ENCODE measurements at regions not wholly inside any gene's neighbourhood (a gene's known extent, or its start where the extent isn't known, plus 50 kb on each side); places are given as distances from the start of the nearest gene placed in this dataset.

DNA sequence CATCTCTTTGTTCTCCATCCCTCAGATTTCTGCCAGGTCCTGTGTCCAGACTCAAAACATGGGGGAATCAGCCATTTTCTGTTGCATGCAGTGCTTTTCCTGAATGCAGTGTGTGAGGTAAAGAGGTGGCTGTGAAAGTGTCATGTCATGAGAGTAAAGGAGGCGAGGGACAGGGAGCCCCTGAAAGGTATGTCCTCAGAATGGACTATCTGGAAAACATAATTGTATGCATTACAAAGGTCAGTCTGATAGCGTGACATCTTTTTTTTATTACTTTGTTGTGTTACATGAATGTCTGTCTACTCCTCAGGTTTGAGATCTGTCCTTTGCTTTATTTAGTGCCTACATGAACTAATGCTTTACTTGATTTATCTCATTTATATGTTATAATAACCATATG lies 239.1 kb downstream of the MAN2A1 start:
- no peak for TF ChIP-seq POLR2A (IDR thresholded peaks at IDR 0.05)
- TF ChIP-seq, protein P1, sequence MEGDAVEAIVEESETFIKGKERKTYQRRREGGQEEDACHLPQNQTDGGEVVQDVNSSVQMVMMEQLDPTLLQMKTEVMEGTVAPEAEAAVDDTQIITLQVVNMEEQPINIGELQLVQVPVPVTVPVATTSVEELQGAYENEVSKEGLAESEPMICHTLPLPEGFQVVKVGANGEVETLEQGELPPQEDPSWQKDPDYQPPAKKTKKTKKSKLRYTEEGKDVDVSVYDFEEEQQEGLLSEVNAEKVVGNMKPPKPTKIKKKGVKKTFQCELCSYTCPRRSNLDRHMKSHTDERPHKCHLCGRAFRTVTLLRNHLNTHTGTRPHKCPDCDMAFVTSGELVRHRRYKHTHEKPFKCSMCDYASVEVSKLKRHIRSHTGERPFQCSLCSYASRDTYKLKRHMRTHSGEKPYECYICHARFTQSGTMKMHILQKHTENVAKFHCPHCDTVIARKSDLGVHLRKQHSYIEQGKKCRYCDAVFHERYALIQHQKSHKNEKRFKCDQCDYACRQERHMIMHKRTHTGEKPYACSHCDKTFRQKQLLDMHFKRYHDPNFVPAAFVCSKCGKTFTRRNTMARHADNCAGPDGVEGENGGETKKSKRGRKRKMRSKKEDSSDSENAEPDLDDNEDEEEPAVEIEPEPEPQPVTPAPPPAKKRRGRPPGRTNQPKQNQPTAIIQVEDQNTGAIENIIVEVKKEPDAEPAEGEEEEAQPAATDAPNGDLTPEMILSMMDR (IDR thresholded peaks at IDR 0.05): no peak
- no peak for TF ChIP-seq POLR2AphosphoS5 (IDR thresholded peaks at IDR 0.05)
